Superior temporal gyrus (tissue), 1 donor: ENCODE measurements at regions not wholly inside any gene's neighbourhood (a gene's known extent, or its start where the extent isn't known, plus 50 kb on each side); places are given as distances from the start of the nearest gene placed in this dataset.

ENCODE experiments used
- DNase-seq: peaks from one replicate; pipeline ENCODE4 v3.0.0-alpha.2; 2016; ENCODE audit errors: extremely low spot score

GRCh38 chr13:47433461-47434005 lies 536.7 kb upstream of the HTR2A start:
- DNase-seq = no peak

- DNase-seq = peak; percentile 70
Observed at GRCh38 chr13:47426126-47426849, 529.4 kb upstream of the HTR2A start.

- no peak for DNase-seq
Observed at GRCh38 chr13:47421525-47421924, 524.7 kb upstream of the HTR2A start.

- no peak for DNase-seq
Observed at GRCh38 chr13:47420568-47420967, 523.7 kb upstream of the HTR2A start.

GRCh38 chr13:47420020-47420419 lies 523.2 kb upstream of the HTR2A start:
- DNase-seq = no peak

- no peak for DNase-seq
Observed at GRCh38 chr13:47418206-47418920, 521.5 kb upstream of the HTR2A start.

- no peak for DNase-seq
Observed at GRCh38 chr13:47417485-47417884, 520.6 kb upstream of the HTR2A start.

- no peak for DNase-seq
Observed at GRCh38 chr13:47415048-47415447, 518.2 kb upstream of the HTR2A start.

- DNase-seq = no peak
Observed at GRCh38 chr13:47413526-47413925, 516.7 kb upstream of the HTR2A start.

GRCh38 chr13:47413112-47413511 lies 516.3 kb upstream of the HTR2A start:
- no peak for DNase-seq

GRCh38 chr13:47409778-47410177 lies 512.9 kb upstream of the HTR2A start:
- no peak for DNase-seq

- DNase-seq = no peak
Observed at GRCh38 chr13:47408546-47409319, 511.9 kb upstream of the HTR2A start.

GRCh38 chr13:47407808-47408207 lies 511.0 kb upstream of the HTR2A start:
- no peak for DNase-seq

- DNase-seq = no peak
Observed at GRCh38 chr13:47399599-47399998, 502.7 kb upstream of the HTR2A start.

- no peak for DNase-seq
Observed at GRCh38 chr13:47397739-47398138, 500.9 kb upstream of the HTR2A start.

GRCh38 chr13:47396915-47397314 lies 500.1 kb upstream of the HTR2A start:
- DNase-seq = no peak

- no peak for DNase-seq
Observed at GRCh38 chr13:47374741-47375140, 477.9 kb upstream of the HTR2A start.

- DNase-seq = no peak
Observed at GRCh38 chr13:47372751-47373150, 475.9 kb upstream of the HTR2A start.

- DNase-seq = no peak
Observed at GRCh38 chr13:47351798-47352197, 454.9 kb upstream of the HTR2A start.

GRCh38 chr13:47350334-47351124 lies 453.7 kb upstream of the HTR2A start:
- no peak for DNase-seq

- DNase-seq = no peak
Observed at GRCh38 chr13:47349211-47349610, 452.4 kb upstream of the HTR2A start.
